ENCODE measurements at regions not wholly inside any gene's neighbourhood (a gene's known extent, or its start where the extent isn't known, plus 50 kb on each side); places are given as distances from the start of the nearest gene placed in this dataset.

DNA sequence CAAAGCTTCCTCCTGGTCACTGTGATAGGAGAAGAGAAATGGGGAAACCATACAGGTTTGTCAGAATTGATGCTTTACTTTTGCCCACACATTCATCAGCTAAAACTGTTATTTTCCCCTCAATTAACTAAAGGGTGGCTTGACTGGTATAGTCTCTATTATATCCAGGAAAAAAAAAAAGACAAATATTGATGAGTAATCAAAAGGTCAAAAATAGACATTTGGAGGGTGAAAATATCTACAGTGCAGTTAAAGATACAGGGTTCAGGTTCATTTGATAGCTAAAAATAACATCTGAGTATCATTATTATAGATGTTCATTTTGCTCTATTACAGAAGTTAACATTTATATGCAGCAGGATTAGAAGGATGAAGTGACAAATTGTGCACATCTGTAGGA lies 577.6 kb upstream of the FAM98A start:
- H3K27me3 ChIP-seq, result no peaks in the 10 kb centered on the region
- peaks cover 4% of the 10 kb centered on the region for H3K9me3 Mint-ChIP-seq
- H3F3A ChIP-seq (ENCODE audit: low read depth), result no peaks in the 10 kb centered on the region
- H3K4me1 ChIP-seq, result no peaks in the 10 kb centered on the region
- H3K36me3 ChIP-seq, result no peaks in the 10 kb centered on the region
- no peak overlapping the region for H3K27ac Mint-ChIP-seq
- H3K79me2 ChIP-seq (ENCODE audit: low read depth), result no peaks in the 10 kb centered on the region
- H3K27ac ChIP-seq, result no peak overlapping the region
- no peaks in the 10 kb centered on the region for H3K4me1 Mint-ChIP-seq
- H3K9me3 ChIP-seq (ENCODE audit: low read depth), result no peaks in the 10 kb centered on the region
- H3K4me3 ChIP-seq, result no peak overlapping the region
- H3K4me3 Mint-ChIP-seq, result no peak overlapping the region
- no peaks in the 10 kb centered on the region for H4K20me1 ChIP-seq (ENCODE audit: low read depth)
- TF ChIP-seq, protein P1, sequence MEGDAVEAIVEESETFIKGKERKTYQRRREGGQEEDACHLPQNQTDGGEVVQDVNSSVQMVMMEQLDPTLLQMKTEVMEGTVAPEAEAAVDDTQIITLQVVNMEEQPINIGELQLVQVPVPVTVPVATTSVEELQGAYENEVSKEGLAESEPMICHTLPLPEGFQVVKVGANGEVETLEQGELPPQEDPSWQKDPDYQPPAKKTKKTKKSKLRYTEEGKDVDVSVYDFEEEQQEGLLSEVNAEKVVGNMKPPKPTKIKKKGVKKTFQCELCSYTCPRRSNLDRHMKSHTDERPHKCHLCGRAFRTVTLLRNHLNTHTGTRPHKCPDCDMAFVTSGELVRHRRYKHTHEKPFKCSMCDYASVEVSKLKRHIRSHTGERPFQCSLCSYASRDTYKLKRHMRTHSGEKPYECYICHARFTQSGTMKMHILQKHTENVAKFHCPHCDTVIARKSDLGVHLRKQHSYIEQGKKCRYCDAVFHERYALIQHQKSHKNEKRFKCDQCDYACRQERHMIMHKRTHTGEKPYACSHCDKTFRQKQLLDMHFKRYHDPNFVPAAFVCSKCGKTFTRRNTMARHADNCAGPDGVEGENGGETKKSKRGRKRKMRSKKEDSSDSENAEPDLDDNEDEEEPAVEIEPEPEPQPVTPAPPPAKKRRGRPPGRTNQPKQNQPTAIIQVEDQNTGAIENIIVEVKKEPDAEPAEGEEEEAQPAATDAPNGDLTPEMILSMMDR (IDR thresholded peaks at IDR 0.05), result no peak
- TF ChIP-seq EZH2phosphoT487 (IDR thresholded peaks at IDR 0.05), result no peak
- no peak for TF ChIP-seq EZH2 (IDR thresholded peaks at IDR 0.05)
- no peak overlapping the region for H3K9ac ChIP-seq
- H3K36me3 Mint-ChIP-seq, result no peaks in the 10 kb centered on the region
- no peak overlapping the region for H3K4me2 ChIP-seq
- DNase-seq (ENCODE audit: low spot score), result no peak
- H2AFZ ChIP-seq (replicated peaks), result no peak overlapping the region
- no peaks in the 10 kb centered on the region for H3K27me3 Mint-ChIP-seq (ENCODE audit: insufficient read depth, low read depth)

DNA sequence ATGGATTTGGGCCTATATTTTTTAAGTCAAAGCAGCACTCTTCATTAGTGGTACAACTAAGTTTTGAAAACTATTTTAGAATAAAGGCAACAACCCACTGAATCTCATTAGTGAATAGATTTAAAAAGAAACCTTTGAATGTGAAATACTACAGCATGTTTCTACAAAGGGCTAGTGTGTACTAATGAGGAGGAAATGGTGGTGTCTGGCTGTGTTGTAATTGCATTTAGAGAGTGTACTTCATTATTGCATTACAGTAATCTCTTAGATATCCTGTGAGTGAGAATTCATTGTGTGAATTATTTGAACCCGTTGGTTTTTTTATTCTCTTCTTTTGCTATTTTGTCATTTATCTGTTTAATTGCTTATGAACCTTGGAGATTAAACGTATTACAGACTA lies 575.4 kb upstream of the FAM98A start:
- no peaks in the 10 kb centered on the region for H4K20me1 ChIP-seq (ENCODE audit: low read depth)
- H3K9me3 ChIP-seq (ENCODE audit: low read depth), result no peaks in the 10 kb centered on the region
- no peaks in the 10 kb centered on the region for H3K4me1 ChIP-seq
- H3K27ac ChIP-seq, result no peak overlapping the region
- H3K27me3 Mint-ChIP-seq (ENCODE audit: insufficient read depth, low read depth), result no peaks in the 10 kb centered on the region
- no peak for TF ChIP-seq EZH2 (IDR thresholded peaks at IDR 0.05)
- TF ChIP-seq EZH2phosphoT487 (IDR thresholded peaks at IDR 0.05), result no peak
- TF ChIP-seq, protein P1 (IDR thresholded peaks at IDR 0.05), result no peak
- no peak overlapping the region for H3K27ac Mint-ChIP-seq
- no peak for DNase-seq (ENCODE audit: low spot score)
- no peak overlapping the region for H3K4me2 ChIP-seq
- H3K79me2 ChIP-seq (ENCODE audit: low read depth), result no peaks in the 10 kb centered on the region
- no peaks in the 10 kb centered on the region for H3K36me3 Mint-ChIP-seq
- H3K9ac ChIP-seq, result no peak overlapping the region
- H3F3A ChIP-seq (ENCODE audit: low read depth), result no peaks in the 10 kb centered on the region
- peaks cover 4% of the 10 kb centered on the region for H3K9me3 Mint-ChIP-seq
- H2AFZ ChIP-seq (replicated peaks), result no peak overlapping the region
- H3K4me3 Mint-ChIP-seq, result no peak overlapping the region
- H3K36me3 ChIP-seq, result no peaks in the 10 kb centered on the region
- H3K27me3 ChIP-seq, result no peaks in the 10 kb centered on the region
- no peak overlapping the region for H3K4me3 ChIP-seq
- H3K4me1 Mint-ChIP-seq, result no peaks in the 10 kb centered on the region

DNA sequence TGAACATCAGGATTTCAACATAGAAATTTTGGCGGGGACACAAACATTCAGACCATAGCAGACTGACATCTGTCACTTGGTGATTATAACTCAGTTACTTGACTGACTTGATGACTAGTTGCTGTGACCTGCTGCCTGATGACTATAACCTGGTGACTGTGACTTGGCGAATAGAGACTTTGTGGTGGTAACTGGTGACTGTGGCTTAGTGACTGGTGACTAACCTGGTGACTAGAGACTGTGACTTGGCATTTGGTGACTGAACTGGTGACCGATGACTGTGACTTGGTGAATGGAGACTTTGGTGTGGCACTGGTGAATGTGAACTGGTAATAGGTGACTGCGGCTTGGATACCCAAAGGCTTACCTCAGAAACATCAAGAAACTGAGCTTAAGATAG lies 563.1 kb upstream of the FAM98A start:
- H3K27me3 Mint-ChIP-seq (ENCODE audit: insufficient read depth, low read depth), result no peaks in the 10 kb centered on the region
- Histone ChIP-seq H3K27me3 (no peaks in the 10 kb centered on the region), H2AFZ (replicated peaks) (no peak overlapping the region), H3K36me3 (no peaks in the 10 kb centered on the region), H3F3A (ENCODE audit: low read depth) (no peaks in the 10 kb centered on the region), H3K27ac (no peak overlapping the region), H3K4me3 (no peak overlapping the region), H4K20me1 (ENCODE audit: low read depth) (no peaks in the 10 kb centered on the region), H3K79me2 (ENCODE audit: low read depth) (no peaks in the 10 kb centered on the region), H3K9ac (no peak overlapping the region), H3K9me3 (ENCODE audit: low read depth) (no peaks in the 10 kb centered on the region), H3K4me1 (no peaks in the 10 kb centered on the region), H3K4me2 (no peak overlapping the region)
- TF ChIP-seq EZH2phosphoT487 (IDR thresholded peaks at IDR 0.05) (no peak), EZH2 (IDR thresholded peaks at IDR 0.05) (no peak)
- TF ChIP-seq, protein P1 (IDR thresholded peaks at IDR 0.05), result no peak
- no peaks in the 10 kb centered on the region for H3K36me3 Mint-ChIP-seq
- no peaks in the 10 kb centered on the region for H3K4me1 Mint-ChIP-seq
- no peak overlapping the region for H3K27ac Mint-ChIP-seq
- H3K4me3 Mint-ChIP-seq, result no peak overlapping the region
- no peak for DNase-seq (ENCODE audit: low spot score)
- no peaks in the 10 kb centered on the region for H3K9me3 Mint-ChIP-seq

DNA sequence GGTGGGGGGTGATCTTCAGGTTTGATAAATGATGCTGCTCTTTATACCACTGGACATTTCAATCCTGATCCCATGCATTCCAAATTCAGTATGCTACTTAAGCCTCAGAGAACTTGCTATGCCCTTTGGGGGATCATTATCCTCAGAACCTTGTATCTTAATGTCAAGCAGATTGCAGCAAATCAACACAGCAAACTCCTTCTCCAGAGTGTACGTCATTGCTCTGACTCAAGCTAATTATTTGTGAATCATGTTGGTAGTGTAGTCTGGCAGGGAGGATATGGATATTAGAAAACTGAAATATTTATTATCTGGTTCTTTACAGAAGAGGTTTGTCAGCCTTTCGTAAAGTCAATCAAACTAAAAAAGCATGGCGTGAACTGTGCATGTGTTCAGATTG lies 562.5 kb upstream of the FAM98A start:
- TF ChIP-seq, protein P1 (IDR thresholded peaks at IDR 0.05), result no peak
- TF ChIP-seq EZH2 (IDR thresholded peaks at IDR 0.05) (no peak), EZH2phosphoT487 (IDR thresholded peaks at IDR 0.05) (no peak)
- Mint-ChIP-seq H3K9me3 (no peaks in the 10 kb centered on the region), H3K27ac (no peak overlapping the region), H3K36me3 (no peaks in the 10 kb centered on the region), H3K4me1 (no peaks in the 10 kb centered on the region), H3K27me3 (ENCODE audit: insufficient read depth, low read depth) (no peaks in the 10 kb centered on the region), H3K4me3 (no peak overlapping the region)
- Histone ChIP-seq H3K27me3 (no peaks in the 10 kb centered on the region), H3K9me3 (ENCODE audit: low read depth) (no peaks in the 10 kb centered on the region), H4K20me1 (ENCODE audit: low read depth) (no peaks in the 10 kb centered on the region), H3K4me1 (no peaks in the 10 kb centered on the region), H3K9ac (no peak overlapping the region), H3K4me2 (no peak overlapping the region), H3K4me3 (no peak overlapping the region), H3F3A (ENCODE audit: low read depth) (no peaks in the 10 kb centered on the region), H2AFZ (replicated peaks) (no peak overlapping the region), H3K79me2 (ENCODE audit: low read depth) (no peaks in the 10 kb centered on the region), H3K27ac (no peak overlapping the region), H3K36me3 (no peaks in the 10 kb centered on the region)
- no peak for DNase-seq (ENCODE audit: low spot score)

Measured in neural progenitor cell (in vitro differentiated cells).